ENCODE measurements at regions not wholly inside any gene's neighbourhood (a gene's known extent, or its start where the extent isn't known, plus 50 kb on each side); places are given as distances from the start of the nearest gene placed in this dataset.

DNA sequence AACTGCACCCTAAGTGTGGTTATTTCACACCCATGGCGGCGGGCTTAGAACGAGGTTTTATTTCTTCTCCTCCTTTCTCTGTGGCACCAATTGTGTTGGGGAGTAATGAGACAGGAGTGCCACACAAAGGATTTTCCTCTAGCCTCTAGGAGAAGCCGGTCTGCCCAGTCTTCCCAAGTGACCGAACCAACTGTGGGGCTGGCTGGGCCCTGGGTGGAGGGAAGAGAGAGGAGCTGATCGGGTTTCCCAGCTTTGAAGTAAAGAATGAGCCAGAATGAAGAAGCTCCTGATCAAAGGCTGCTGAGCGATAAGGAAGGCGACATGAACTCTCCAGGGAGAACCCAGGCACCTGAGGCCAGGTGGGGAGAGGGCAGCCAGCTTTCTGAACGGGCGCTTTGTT lies 616.0 kb upstream of the BTBD3 start:
- H3K4me3 ChIP-seq, result no peak overlapping the region
- 90 to 92% methylated on average over 10 of the region's 10 CpGs for WGBS, 2 donors
- no peak for DNase-seq
- no peaks in the 10 kb centered on the region for H3K27me3 ChIP-seq
- H3K9me3 ChIP-seq, result no peaks in the 10 kb centered on the region
- no peaks in the 10 kb centered on the region for H3K4me1 ChIP-seq
- intact Hi-C loops (cut with DNase I), result no loop called here
- TF ChIP-seq POLR2A (IDR thresholded peaks at IDR 0.05) (no peak), EP300 (IDR thresholded peaks at IDR 0.05) (no peak), POLR2AphosphoS5 (IDR thresholded peaks at IDR 0.05) (no peak)
- TF ChIP-seq, protein P1, sequence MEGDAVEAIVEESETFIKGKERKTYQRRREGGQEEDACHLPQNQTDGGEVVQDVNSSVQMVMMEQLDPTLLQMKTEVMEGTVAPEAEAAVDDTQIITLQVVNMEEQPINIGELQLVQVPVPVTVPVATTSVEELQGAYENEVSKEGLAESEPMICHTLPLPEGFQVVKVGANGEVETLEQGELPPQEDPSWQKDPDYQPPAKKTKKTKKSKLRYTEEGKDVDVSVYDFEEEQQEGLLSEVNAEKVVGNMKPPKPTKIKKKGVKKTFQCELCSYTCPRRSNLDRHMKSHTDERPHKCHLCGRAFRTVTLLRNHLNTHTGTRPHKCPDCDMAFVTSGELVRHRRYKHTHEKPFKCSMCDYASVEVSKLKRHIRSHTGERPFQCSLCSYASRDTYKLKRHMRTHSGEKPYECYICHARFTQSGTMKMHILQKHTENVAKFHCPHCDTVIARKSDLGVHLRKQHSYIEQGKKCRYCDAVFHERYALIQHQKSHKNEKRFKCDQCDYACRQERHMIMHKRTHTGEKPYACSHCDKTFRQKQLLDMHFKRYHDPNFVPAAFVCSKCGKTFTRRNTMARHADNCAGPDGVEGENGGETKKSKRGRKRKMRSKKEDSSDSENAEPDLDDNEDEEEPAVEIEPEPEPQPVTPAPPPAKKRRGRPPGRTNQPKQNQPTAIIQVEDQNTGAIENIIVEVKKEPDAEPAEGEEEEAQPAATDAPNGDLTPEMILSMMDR (IDR thresholded peaks at IDR 0.05), result no peak
- H3K27ac ChIP-seq, result no peak overlapping the region
- no peaks in the 10 kb centered on the region for H3K36me3 ChIP-seq

DNA sequence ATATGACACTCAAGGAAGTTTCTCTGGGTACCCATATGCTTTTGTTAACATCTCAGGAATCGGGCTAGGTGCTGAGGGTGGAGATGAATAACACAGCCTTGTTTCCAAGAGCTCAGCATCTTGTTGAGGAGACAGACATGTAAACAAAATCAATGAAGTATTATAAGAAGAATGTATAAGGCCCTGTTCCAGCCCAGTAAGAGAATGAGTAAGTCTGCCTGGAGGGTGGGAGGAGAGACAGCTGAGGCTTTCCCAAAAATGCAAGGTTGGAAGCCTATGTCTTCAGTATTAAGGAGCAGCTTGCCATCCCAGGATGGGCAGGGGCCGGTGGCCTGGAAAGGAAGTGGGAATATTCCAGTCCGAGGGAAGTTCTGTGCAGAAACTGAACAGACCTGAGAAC lies 615.3 kb upstream of the BTBD3 start:
- DNase-seq, result no peak
- Histone ChIP-seq H3K9me3 (no peaks in the 10 kb centered on the region), H3K27ac (no peak overlapping the region), H3K4me3 (no peak overlapping the region), H3K36me3 (no peaks in the 10 kb centered on the region), H3K27me3 (no peaks in the 10 kb centered on the region), H3K4me1 (no peaks in the 10 kb centered on the region)
- intact Hi-C loops (cut with DNase I), result no loop called here
- 81 to 87% methylated on average over 3 of the region's 3 CpGs for WGBS, 2 donors
- TF ChIP-seq POLR2AphosphoS5 (IDR thresholded peaks at IDR 0.05) (no peak), POLR2A (IDR thresholded peaks at IDR 0.05) (no peak), EP300 (IDR thresholded peaks at IDR 0.05) (no peak)
- TF ChIP-seq, protein P1 (IDR thresholded peaks at IDR 0.05), result no peak

DNA sequence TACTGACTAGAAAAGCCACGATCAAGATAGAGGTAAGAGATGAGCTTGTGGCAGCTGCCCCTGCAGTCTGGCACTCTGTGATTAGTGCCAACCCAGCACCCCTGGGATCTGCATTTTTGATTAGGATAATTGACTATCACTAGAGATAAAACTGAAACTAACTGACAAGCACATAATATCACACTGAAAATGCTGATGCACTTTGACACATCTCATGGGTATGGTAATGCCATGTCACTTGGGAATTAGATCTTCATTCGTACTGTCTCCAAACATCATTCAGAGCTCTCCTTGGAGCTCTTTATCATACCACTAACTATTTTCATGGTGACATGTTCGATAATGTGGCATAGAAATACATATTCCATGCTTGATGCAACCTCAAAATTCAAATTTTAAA lies 612.9 kb upstream of the BTBD3 start:
- no peaks in the 10 kb centered on the region for H3K27me3 ChIP-seq
- no peaks in the 10 kb centered on the region for H3K9me3 ChIP-seq
- H3K4me1 ChIP-seq, result no peaks in the 10 kb centered on the region
- DNase-seq, result no peak
- H3K4me3 ChIP-seq, result no peak overlapping the region
- 82 to 83% methylated on average over 3 of the region's 3 CpGs for WGBS, 2 donors
- intact Hi-C loops (cut with DNase I), result no loop called here
- no peak for TF ChIP-seq POLR2AphosphoS5 (IDR thresholded peaks at IDR 0.05)
- no peak for TF ChIP-seq EP300 (IDR thresholded peaks at IDR 0.05)
- TF ChIP-seq, protein P1 (IDR thresholded peaks at IDR 0.05), result no peak
- TF ChIP-seq POLR2A (IDR thresholded peaks at IDR 0.05), result no peak
- no peaks in the 10 kb centered on the region for H3K36me3 ChIP-seq
- H3K27ac ChIP-seq, result no peak overlapping the region

DNA sequence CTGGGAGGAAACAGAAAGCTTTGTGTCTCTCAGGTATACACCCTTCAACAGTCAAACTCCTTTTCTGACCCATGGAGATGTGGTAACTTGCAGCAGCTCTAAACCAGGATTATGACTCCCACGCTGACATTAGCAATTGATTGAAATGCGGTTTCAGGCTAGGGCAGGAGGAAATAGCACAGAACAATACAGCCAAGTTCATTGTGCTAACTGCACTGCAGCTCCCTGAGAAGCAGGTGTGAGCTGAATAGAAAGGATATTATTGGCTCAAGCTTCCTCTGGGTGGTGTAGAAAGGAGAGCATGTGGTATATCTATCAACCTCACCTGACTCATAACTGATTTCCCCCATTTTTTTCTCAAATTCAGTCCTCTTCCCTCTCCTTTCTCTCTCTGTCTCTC lies 612.3 kb upstream of the BTBD3 start:
- Histone ChIP-seq H3K27me3 (no peaks in the 10 kb centered on the region), H3K4me1 (no peaks in the 10 kb centered on the region), H3K27ac (no peak overlapping the region), H3K36me3 (no peaks in the 10 kb centered on the region), H3K9me3 (no peaks in the 10 kb centered on the region), H3K4me3 (no peak overlapping the region)
- intact Hi-C loops (cut with DNase I), result no loop called here
- TF ChIP-seq POLR2A (IDR thresholded peaks at IDR 0.05), result no peak
- TF ChIP-seq POLR2AphosphoS5 (IDR thresholded peaks at IDR 0.05), result no peak
- no peak for TF ChIP-seq EP300 (IDR thresholded peaks at IDR 0.05)
- TF ChIP-seq, protein P1 (IDR thresholded peaks at IDR 0.05), result no peak
- 69 to 74% methylated on average over 2 of the region's 2 CpGs for WGBS, 2 donors
- DNase-seq, result no peak

DNA sequence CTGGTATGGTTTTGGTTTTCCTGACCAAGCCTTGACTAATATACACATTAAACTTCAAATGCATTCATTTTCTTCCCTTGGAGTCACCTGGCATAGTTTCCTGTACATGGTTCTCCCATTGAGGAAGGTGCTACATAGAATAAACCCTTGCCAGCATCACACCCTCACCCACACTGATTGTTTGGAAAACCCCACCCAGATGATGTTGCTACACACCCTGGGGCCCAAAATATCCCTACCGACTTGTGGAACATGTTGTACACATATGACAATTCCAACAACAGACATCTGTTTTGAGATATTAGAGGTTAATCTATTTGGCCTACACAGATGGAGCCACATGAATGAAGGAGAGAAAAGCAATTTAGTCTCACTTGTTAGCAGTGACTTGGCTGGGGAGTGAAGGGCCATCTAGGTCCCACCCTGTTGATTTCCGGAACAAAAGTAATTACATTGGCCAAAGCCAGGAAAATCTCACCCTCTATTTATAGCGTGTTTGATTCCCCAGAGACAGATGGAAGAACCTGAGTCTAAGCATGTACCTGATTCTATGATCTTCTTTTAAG lies 606.0 kb upstream of the BTBD3 start:
- H3K27me3 ChIP-seq, result no peaks in the 10 kb centered on the region
- H3K27ac ChIP-seq, result no peak overlapping the region
- no peaks in the 10 kb centered on the region for H3K4me1 ChIP-seq
- TF ChIP-seq POLR2A (IDR thresholded peaks at IDR 0.05) (no peak), EP300 (IDR thresholded peaks at IDR 0.05) (no peak), POLR2AphosphoS5 (IDR thresholded peaks at IDR 0.05) (no peak)
- TF ChIP-seq, protein P1 (IDR thresholded peaks at IDR 0.05), result no peak
- DNase-seq, result no peak
- 84 to 88% methylated on average over 3 of the region's 3 CpGs for WGBS, 2 donors
- H3K36me3 ChIP-seq, result no peaks in the 10 kb centered on the region
- H3K4me3 ChIP-seq, result no peak overlapping the region
- intact Hi-C loops (cut with DNase I), result no loop called here
- H3K9me3 ChIP-seq, result no peaks in the 10 kb centered on the region

Measured in sigmoid colon (tissue), 6 donors.